HUES48 (cell line): ENCODE measurements at regions not wholly inside any gene's neighbourhood (a gene's known extent, or its start where the extent isn't known, plus 50 kb on each side); places are given as distances from the start of the nearest gene placed in this dataset.

Experiments
- H3K27ac ChIP-seq: one replicate; pipeline ENCODE4 v1.7.0; 2013; ENCODE audit warnings: low read depth, low read length, inconsistent platforms
- H3K27me3 ChIP-seq: 2 replicates; pipeline ENCODE4 v1.6.1; 2013; ENCODE audit warnings: mild to moderate bottlenecking, low read length; ENCODE audit not compliant: control insufficient read depth, insufficient read depth
- H3K36me3 ChIP-seq: 2 replicates; pipeline ENCODE4 v1.6.1; 2013; ENCODE audit warnings: low read length; ENCODE audit not compliant: control insufficient read depth, insufficient read depth
- H3K4me1 ChIP-seq: 2 replicates; pipeline ENCODE4 v1.6.1; 2013; ENCODE audit warnings: mild to moderate bottlenecking, low read length; ENCODE audit not compliant: control insufficient read depth, insufficient read depth
- H3K4me3 ChIP-seq: 2 replicates; pipeline ENCODE4 v1.5.1; 2013; ENCODE audit warnings: mild to moderate bottlenecking, low read depth, low read length
- H3K9ac ChIP-seq: 2 replicates; pipeline ENCODE4 v1.6.1; 2013; ENCODE audit warnings: mild to moderate bottlenecking, low read depth, low read length, moderate library complexity
- H3K9me3 ChIP-seq: 2 replicates; pipeline ENCODE4 v1.6.1; 2013; ENCODE audit warnings: low read length; ENCODE audit not compliant: control insufficient read depth, insufficient read depth

DNA sequence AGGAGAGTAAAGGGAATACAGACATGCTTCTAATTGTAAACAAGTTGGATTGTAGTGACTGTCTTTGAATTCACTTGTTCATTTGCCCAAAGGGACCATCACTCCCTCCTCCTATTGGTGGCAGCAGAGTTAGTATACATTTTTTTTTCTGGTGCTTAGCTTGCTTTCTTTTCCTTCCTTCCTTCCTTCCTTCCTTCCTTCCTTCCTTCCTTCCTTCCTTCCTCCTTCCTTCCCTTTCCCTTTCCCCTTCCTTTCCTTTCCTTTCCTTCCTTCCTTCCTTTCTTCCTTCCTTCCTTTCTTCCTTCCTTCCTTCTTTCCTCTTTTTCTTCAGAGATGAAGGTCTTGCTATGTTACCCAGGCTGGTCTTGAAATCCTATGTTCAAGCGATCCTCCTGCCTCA is 94.8 kb upstream of the ATP6AP2 start:
- H3K4me3 ChIP-seq: no peak overlapping the region
- no peaks in the 10 kb centered on the region for H3K27me3 ChIP-seq
- H3K36me3 ChIP-seq: no peaks in the 10 kb centered on the region
- H3K9ac ChIP-seq: no peak overlapping the region
- no peak overlapping the region for H3K27ac ChIP-seq
- peaks cover 7% of the 10 kb centered on the region for H3K9me3 ChIP-seq
- H3K4me1 ChIP-seq: peaks cover 17% of the 10 kb centered on the region

DNA sequence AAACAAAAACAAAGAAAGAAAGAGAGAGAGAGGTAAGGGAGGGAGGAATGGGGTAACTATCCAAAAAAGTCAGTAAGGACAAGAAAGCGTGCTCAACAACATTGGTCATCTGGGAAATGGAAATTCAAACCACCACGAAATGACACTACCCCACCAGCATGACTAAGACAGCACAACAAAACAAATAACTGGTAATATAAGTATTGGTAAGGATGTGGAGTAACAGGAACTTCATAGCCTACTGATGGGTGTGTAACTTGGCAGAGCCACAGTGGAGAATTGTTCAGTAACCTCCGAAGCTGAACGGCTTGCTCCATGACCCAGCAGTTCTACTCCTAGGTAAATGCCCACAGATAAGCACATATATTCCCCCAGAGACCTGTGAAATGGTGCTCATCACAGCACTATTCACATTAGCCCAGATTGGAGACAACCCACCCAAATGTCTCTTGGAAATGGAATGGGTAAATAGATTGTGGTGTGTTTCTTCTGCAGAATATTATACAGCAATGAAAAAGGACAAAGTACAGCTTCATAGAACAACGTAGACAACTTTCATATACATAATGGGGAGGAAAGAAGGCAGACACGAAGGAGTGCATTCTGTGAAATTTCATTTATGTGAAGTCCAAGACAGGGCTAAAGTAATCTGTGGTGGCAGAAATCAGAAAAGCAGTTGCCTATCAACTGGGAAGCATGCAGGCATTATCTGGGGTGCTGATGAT is 95.5 kb upstream of the ATP6AP2 start:
- no peak overlapping the region for H3K4me3 ChIP-seq
- no peaks in the 10 kb centered on the region for H3K36me3 ChIP-seq
- H3K27ac ChIP-seq: no peak overlapping the region
- no peak overlapping the region for H3K9ac ChIP-seq
- H3K27me3 ChIP-seq: no peaks in the 10 kb centered on the region
- peaks cover 7% of the 10 kb centered on the region for H3K9me3 ChIP-seq
- peaks cover 16% of the 10 kb centered on the region for H3K4me1 ChIP-seq

DNA sequence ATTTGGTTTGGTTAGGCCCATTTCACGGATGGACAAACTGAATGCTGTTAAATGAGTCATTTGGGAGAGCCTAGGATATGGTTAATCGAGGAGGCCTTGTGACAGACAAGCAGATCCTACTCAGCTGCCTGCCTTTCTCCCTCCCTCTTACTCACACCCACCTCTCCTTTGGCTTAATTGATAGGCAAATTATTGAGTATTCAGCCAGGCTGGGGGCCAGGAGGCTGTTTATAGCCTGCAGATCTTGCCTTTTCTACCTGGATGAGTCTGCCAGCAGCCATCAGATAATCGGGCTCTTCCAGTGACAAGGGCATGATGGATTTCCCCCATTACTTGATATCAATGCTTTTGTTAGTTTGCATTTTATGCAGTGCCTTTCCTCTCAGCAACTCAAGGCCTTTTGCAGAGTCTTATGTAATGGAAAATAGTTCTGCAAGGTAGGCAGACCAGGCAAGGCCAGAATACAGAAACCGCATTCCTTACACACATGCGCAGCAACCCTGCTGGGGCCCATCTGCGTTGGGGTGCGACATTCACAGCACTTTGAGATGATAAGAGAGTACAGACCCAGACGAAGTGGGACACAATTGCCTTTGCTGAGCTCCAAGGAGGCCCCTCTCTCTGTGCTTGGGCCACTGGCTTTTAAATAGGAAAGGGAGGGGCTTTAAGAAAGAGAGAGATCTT is 96.2 kb upstream of the ATP6AP2 start:
- Histone ChIP-seq H3K27ac (peak overlapping the region; percentile 21), H3K4me1 (peaks cover 13% of the 10 kb centered on the region), H3K9me3 (peaks cover 12% of the 10 kb centered on the region), H3K9ac (no peak overlapping the region), H3K36me3 (no peaks in the 10 kb centered on the region), H3K4me3 (no peak overlapping the region), H3K27me3 (no peaks in the 10 kb centered on the region)

DNA sequence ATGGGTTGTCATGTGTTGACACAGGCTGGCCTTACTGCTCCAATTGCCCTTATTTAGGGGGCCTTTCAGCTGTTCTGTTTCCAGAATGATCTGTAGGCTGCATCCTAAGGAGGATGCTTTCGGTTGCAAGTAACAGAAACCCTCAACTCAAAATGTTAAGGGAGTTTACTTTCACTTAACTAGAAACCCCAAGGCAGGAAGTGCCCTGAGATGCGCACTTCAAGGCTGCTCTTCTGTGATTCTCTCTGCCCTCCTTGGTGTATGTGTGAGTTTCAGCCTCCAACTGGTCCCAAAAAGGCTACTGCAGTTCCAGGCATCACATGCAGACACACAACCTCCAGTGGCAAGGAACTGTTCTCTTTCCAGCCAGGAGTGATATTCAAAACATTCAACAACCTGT is 97.3 kb upstream of the ATP6AP2 start:
- Histone ChIP-seq H3K27ac (no peak overlapping the region), H3K27me3 (no peaks in the 10 kb centered on the region), H3K4me1 (peaks cover 13% of the 10 kb centered on the region), H3K9me3 (peaks cover 12% of the 10 kb centered on the region), H3K9ac (no peak overlapping the region), H3K4me3 (no peak overlapping the region), H3K36me3 (no peaks in the 10 kb centered on the region)

DNA sequence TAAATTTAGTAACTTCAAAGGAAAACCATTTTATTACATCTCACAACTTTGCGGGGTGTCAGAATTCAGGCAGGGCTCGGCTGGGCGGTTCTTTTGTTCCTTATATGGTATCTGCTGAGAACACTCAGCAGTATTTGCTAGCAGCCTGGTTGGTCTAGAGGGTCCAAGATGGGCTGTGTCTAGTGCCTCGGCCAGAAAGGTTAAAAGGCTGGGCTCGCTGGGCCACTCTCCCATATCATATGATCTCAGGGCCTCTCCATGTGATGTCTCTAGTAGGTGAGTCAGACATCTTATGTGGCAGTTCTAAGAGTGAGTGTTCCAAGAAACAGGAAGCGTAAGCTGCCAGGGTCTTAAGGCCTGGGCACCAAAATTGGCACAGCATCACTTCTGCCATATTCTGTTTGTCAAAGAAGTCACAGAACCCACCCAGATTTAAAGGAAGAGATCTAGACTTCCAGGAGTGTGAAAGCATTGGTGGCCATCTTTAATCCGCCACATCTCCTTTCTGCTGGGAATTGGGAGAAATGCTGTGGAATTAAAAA is 100.9 kb upstream of the ATP6AP2 start:
- no peak overlapping the region for H3K4me3 ChIP-seq
- H3K36me3 ChIP-seq: no peaks in the 10 kb centered on the region
- no peak overlapping the region for H3K9ac ChIP-seq
- H3K9me3 ChIP-seq: peaks cover 5% of the 10 kb centered on the region; the same call in 1 of the 2 replicates
- H3K27ac ChIP-seq: no peak overlapping the region
- no peaks in the 10 kb centered on the region for H3K27me3 ChIP-seq
- peaks cover 10% of the 10 kb centered on the region for H3K4me1 ChIP-seq

DNA sequence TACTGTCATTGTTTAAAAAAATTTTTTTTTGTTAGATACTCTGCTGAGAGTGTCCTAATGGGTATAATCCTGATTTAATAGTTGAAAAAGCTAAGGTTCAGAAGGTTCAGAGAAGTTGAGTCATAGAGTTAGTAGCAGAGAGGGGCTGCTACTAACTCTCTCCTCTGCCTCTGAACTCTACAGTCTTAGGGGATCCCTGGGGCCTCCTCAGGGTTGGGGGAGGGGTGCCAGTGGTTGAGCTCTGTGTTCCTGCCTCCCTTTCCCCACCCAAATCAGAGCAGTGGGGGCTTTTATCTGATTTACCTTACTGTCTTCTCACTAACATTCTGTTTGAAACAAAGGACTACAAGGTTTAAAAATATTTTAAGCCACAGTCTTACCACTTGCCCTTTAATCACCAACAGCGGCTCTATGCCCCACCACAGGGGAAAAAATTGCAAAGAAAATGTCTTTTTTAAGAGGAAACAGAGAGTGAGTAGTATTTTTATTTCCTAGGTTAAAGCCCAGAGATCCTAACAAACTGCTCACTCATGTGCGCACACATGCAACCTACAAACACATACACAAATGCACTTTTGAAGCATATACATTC is 102.2 kb upstream of the ATP6AP2 start:
- H3K9me3 ChIP-seq: peaks cover 5% of the 10 kb centered on the region; the same call in 1 of the 2 replicates
- no peak overlapping the region for H3K9ac ChIP-seq
- H3K27me3 ChIP-seq: no peaks in the 10 kb centered on the region
- no peaks in the 10 kb centered on the region for H3K36me3 ChIP-seq
- H3K27ac ChIP-seq: no peak overlapping the region
- no peak overlapping the region for H3K4me3 ChIP-seq
- peaks cover 8% of the 10 kb centered on the region for H3K4me1 ChIP-seq

DNA sequence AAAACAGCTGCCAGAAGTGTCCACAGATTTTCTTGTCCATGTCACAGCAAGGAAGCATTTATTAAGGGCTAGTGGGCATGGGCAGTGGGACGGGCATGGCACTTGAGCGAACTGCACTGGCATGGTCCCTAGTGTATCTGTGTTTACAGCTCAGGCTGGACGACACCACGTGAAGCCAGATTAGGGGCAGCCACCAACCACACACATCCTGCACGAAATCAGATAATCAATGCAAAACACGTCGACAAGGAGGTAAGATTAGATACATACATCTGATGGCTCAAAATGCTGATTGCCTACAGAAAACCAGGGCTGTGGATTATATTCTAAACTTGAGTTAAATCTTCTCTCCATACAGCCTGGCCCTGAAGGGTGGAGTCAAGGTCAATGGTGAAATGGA is 103.8 kb upstream of the ATP6AP2 start:
- H3K27ac ChIP-seq: no peak overlapping the region
- H3K27me3 ChIP-seq: no peaks in the 10 kb centered on the region
- H3K4me3 ChIP-seq: no peak overlapping the region
- H3K9me3 ChIP-seq: peaks cover 5% of the 10 kb centered on the region; the same call in 1 of the 2 replicates
- peaks cover 17% of the 10 kb centered on the region for H3K4me1 ChIP-seq
- no peaks in the 10 kb centered on the region for H3K36me3 ChIP-seq
- H3K9ac ChIP-seq: no peak overlapping the region

DNA sequence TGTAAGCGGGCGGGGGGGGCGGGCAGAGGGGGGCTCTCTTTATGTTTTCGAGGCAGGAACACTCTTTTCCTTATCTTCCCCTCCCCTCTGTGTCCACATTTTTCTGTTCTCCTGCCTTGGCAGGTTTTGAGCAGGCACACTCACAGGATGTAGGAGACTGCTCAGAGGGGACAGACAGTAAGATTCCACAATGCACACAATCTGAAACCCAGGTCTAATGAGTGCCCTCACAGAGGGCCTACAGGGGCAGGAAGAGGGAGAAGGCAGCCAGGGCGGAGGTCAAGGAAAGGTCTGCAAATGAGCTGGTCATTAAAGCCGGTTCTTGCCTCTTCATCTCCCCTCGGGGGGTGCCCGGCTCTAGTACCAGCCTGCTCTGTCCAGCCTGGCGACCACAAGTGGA is 106.1 kb upstream of the ATP6AP2 start:
- Histone ChIP-seq H3K27me3 (no peaks in the 10 kb centered on the region), H3K9me3 (no peaks in the 10 kb centered on the region), H3K4me1 (peaks cover 21% of the 10 kb centered on the region), H3K9ac (no peak overlapping the region), H3K27ac (peak overlapping the region; percentile 86), H3K36me3 (no peaks in the 10 kb centered on the region), H3K4me3 (no peak overlapping the region)

DNA sequence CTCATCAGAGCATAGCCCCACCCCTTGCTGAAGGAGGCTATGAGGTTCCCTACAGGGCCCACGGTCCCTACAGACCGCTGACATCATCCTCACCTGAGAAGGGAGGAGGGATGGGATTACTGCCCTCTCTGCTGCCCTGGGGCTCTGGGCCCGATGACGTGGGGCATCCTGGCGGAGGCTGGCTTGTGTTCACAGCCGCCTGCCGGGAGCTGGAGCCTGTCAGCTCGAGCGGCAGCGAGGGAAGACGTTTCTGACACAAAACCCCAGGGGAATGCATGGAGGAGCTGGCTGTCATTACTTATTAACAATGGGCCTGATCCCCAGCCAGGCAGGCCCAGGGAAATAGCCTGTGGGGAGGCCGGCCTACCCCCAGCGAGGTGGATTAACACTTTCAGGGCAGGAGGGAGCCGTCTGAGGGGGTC is 106.6 kb upstream of the ATP6AP2 start:
- Histone ChIP-seq H3K9ac (no peak overlapping the region), H3K9me3 (0 out of 2 replicates have a peak, but pooled peaks cover 2% of the 10 kb centered on the region)

DNA sequence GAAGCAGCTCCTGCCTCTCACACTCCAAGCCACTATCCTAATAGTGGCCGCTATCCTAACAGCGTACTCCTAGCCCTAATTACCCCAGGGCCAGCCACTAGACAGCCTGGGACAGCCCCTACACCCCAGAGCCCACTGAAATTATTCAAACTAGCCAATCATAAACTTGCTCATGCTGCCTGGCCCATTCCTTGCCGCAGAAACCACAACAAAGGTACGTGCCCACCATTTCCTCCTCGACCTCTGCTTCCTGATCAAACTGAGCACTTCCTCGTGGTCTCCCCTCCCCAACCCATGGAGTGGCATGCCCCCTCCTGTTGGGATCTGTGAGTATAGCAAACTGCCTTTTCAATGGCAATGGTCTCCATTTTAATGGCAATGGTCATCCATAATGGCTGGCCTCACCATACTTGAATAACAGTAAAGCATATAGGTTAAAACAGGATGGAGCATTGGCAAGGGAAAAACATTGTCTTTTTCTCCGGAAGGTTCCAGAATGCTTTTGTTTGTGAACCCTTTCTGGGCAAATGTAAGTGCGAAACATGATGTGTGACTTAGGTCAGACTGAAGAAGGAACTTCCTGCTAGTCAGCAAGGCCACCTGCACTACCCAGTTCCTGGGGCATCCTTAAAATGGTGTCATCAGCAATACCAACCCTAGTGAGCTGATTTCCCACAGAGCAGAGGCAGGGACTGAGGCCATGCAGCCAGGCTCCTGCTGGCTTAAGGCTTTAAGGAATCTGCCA is 107.1 kb upstream of the ATP6AP2 start:
- no peak overlapping the region for H3K4me3 ChIP-seq
- peak overlapping the region; percentile 86 for H3K27ac ChIP-seq
- H3K9me3 ChIP-seq: 0 out of 2 replicates have a peak, but pooled peaks cover 2% of the 10 kb centered on the region
- H3K36me3 ChIP-seq: no peaks in the 10 kb centered on the region
- peaks cover 21% of the 10 kb centered on the region for H3K4me1 ChIP-seq
- no peak overlapping the region for H3K9ac ChIP-seq
- no peaks in the 10 kb centered on the region for H3K27me3 ChIP-seq

More for the DNA sequence above, 106.6 kb upstream of the ATP6AP2 start:
- Histone ChIP-seq H3K36me3 (no peaks in the 10 kb centered on the region), H3K4me1 (peaks cover 21% of the 10 kb centered on the region), H3K27ac (peak overlapping the region; percentile 86), H3K4me3 (no peak overlapping the region), H3K27me3 (no peaks in the 10 kb centered on the region)
